NCI-H82 treated with DMSO at 0.1 percent for 48 hours (cell line): ENCODE measurements at regions not wholly inside any gene's neighbourhood (a gene's known extent, or its start where the extent isn't known, plus 50 kb on each side); places are given as distances from the start of the nearest gene placed in this dataset.
"Not testable (repeated sequence)": the region's sequence is repeated elsewhere in the genome, so short reads cannot be mapped to it uniquely, and the experiment has no call there.

Source experiments
- DNase-seq: peaks from one replicate; lab custom pipeline; 2025; ENCODE audit not compliant: unreplicated experiment; lab: John Stamatoyannopoulos, UW

DNA sequence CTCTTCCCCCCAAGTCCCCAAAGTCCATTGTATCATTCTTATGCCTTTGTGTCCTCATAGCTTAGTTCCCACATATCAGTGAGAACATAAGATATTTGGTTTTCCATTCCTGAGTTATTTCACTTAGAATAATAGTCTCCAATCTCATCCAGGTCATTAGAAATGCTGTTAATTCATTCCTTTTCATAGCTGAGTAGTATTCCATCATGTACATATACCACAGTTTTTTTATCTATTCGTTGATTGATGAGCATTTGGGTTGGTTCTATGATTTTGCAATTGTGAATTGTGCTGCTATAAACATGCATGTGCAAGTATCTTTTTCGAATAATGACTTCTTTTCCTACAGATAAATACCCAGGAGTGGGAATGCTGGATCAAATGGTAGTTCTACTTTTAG lies 359.6 kb downstream of the ADAMTS20 start:
- DNase-seq, result not testable (repeated sequence)

DNA sequence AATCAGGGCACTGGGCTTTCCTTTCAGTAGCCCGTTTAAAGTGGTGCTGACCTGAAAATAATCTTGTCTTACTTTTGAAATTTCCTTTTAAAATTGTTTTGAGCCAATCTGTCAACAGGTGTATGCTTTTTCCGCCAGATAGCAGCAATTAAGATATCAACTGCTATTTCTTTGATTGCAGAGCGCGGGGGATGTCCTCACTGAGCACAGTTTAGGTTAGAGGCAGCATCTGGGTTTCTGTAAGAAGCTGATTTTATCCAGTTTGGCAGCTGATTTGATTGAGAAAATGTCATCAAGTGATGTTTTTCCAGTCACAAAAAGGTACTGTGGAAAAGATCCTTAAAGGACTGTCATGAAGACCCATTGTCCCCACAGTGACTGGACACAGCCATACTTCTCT lies 371.8 kb downstream of the ADAMTS20 start:
- DNase-seq, result no peak

DNA sequence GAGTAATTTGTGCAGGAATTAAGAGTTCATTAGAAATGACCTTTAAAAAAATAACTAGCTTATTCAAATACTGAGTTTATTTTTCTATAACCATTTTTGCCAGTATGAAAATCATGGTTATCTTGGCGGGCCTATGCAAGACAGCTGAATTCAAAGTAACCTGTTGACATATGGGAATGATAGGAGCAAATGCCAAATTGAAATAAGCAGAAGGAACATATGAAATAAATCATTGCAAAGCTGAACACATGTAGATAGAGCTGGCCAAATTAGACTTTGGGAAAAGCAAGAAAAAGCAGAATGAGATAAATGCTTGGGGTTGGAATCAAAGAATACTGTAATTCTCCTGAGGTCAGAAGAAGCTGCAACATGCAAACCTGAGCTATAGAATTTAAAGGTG lies 372.5 kb downstream of the ADAMTS20 start:
- DNase-seq, result no peak

DNA sequence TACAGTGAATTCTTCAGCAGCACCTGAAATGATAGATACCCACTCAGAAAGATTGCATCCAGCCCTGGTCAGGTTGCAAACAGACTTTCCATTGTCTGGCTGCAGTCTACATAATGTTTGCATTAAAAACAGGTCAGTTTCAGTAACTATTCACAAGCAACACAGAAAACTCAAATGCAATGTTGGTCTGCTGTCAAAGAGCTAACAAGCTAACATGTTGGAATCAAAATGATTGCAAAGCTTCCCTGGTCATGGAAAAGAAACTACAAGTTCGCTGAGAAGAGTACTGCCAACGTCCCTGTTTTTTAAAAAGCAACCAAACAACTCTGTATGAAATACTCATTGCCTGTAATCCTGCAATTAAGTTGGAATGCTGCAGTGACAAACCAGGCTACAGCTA lies 374.7 kb downstream of the ADAMTS20 start:
- DNase-seq, result no peak

DNA sequence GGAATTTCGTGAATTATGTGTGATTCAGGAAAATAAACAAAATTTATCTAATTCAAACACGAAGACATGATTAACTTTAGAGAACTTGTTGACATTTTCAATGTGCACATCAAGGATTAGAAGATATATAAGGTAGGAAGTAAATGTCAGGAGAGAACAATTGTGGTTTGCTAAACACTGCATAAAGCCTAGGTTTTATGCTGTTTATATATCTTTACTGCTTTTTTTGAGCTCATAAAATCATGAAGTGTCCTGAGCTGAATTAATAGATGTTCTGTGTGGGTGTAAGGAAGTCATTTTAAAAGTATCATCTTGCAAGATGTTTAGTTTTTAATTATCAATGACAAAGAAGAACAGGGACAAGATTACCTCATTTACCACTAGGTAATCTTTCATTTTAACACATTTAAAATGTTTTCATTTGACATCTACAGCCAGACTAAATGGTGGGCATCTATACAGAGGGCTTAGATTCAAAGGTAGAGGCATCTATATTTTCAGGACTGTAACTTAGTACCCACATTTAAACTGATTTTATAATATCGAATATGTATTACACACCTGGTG lies 382.8 kb downstream of the ADAMTS20 start:
- no peak for DNase-seq

DNA sequence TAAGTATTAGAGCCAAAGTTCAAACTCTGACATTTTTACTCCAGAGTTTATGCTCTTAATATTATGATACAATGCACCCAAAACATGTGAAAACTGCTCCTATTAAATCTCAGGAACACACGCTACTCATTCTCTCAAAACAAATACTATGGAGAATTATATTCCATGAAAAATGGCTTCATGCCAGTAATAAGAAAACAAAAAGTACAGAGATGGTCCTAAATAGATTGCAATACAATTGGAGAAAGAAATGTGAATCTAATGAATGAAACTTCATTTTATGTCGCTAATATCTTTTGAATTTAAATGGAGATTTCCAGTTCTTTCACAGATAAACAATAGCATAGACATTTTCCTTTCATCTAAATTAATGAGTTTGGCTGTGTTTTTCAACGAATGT lies 384.3 kb downstream of the ADAMTS20 start:
- DNase-seq, result no peak

DNA sequence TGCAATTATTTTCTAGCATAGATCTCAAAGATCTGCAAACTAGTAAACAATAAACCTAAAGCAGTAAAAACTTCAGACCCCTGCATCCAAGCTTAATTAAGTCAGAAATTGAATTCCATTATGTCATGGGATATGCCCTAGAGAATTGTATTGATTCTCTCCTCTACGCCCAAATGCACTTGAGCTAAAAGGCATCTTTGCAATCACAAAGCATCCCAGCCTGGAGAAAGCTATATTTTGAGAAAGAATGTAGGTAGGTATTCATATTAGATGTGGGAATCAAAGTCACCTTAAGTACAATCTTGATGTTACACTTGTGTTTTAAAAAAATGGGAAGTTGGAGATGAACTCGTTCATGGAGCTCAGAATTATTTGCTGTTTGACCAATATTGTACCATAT lies 386.7 kb downstream of the ADAMTS20 start:
- DNase-seq, result no peak

DNA sequence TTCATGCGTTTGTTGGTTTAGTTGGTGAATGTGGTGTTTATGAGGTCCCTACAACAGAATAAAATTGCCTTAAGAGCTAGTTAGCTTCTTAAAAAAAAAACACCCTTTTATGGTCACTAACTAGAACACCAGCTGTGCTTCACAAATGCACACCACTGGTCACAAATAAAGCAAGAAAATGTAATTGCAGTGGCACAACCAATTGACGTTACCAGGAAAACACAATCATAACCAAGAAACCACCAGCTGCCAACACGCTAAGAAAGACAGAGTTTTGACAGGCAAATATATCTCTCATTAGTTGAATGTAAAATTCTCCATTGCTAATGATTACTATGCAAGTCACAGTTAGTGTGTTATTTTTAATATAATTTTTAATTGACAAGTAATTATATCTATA lies 389.9 kb downstream of the ADAMTS20 start:
- DNase-seq, result no peak

DNA sequence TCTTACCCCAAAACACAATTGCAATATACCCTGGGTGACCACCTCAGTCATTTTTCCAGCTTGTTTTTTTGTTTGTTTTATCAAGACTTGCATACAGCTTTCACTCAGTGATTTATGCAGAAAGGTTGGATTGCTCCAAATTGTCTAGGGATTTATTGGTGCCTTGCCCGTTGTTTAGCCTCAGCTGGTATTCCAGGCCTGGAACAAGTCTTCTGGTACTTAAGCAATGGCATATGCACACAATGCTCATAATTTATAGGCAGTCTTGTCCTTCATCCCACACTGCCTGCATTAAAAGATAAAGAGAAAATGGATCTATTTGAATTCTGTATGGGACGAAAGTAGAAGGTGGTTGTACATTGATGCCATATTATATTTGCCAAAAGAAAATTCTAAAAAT lies 392.5 kb downstream of the ADAMTS20 start:
- no peak for DNase-seq

DNA sequence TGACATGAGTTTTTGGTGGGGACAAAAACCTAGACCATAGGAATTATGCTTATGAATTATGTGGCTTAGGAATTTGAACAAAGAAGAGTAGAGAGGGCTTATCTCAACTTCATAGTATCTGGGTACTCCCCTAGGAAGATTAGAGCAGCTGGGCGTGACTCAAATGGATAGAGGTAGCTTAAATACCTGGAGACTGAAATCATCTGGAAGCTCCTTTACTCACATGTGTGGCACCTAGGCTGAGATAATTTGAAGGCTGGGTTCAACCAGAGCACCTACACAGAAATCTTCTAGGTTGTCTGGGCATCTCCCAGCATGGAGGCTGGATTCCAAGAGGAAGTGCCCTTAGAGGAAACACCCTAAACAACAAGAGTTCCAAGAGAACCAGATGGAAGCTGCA lies 393.9 kb downstream of the ADAMTS20 start:
- no peak for DNase-seq

DNA sequence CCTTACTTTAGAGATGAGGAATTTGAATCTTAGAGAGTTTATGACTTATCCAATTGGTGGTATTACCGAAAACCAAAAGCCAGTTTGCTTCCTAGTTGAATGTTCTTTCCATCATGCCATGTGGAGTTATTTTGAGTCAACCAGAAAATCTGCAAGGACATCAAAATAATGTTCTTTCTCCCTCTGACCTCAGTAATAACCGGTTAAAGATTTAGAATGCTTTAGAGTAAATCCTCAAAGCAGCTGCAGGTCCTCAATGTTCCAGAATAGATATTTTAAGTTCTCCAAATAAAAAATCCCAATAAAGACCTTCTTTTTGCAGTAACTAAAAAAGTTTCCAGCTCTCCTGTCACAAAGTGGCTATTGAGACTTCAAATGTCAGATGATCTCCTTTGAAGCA lies 396.6 kb downstream of the ADAMTS20 start:
- no peak for DNase-seq

DNA sequence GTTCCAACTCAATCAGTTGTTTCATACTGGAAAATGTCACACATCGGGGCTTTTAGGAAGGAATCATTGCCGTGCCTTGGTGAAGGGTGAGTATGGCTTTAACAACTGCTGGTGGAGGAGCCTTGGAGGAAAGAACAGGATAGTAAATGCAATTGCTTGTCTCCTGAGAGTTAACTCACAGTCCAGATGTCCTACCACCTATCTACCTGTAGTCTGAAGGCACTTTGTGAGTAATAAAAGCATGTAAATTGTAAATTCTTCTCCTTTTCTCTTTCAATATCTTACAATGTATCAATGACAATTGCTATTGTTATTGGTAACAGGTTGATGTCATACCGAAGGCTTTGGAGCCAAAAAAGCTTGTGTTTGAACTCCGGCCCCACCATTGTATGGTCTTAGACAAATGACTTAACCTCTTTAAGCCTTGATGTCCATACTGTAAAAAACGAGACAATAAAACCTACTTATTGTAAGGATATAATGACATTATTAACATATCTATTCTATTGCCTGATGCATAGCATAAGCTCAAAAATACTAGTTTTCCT lies 397.4 kb downstream of the ADAMTS20 start:
- no peak for DNase-seq

DNA sequence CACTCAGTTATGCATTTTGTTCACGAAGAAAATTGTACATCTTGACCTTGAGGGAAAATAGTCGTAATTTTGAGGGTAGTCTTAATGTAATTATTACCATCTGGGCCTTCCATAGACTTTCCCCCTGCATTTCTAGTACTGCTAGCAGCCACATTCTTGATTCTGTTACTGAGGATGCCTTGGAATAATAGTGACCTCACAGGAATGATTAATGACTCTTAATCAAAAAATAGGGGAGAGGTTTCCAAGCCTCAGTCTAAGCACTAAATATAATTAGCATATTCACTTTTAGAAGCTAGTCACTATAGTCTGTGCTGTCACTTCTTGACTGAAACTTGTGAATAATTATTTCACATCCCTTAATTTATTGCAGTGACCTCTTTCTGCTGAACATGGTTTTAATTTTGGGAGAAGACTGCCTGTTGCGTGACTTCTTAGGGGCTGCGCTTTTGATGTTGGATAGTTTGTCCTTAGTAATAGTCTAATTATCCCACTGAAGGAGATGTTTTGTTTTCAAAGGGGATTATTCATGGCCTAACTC lies 400.5 kb downstream of the ADAMTS20 start:
- no peak for DNase-seq

DNA sequence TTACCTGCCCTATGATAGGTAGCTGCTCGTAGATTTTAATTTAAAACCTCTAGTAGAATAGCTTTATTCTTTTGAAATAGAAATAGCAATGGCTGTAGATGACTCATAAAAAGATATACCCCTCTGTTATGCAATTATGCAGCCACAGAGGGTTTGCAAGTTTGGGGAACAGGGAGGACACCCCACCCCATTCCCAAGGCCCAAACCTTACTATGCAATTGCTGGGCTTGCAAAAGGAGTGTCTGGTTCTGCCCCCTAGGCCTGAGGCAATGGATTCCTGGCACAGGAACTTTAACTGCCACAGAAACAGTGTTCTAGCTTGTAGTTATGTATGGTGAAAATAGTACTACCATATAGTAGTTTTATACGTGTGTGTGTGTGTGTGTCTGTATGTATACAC lies 403.3 kb downstream of the ADAMTS20 start:
- no peak for DNase-seq

DNA sequence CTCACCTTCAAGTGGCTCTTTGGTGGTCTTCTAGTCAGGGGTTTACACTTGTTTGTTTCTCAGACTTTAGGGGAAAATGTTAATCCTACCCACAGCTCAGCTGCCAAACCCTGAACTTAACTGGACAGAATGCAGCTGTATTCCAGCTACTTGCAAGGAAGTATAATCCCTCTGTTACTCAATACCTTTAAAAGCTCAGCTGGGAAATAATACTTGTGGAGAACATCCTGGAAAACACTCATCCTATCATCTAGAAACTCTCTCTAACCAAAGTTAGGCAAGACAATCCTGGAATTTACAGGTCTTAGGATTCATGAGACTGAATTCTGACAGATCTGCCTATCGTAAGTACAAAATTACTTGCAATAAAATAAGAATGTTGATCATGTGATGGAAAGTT lies 404.1 kb downstream of the ADAMTS20 start:
- no peak for DNase-seq

DNA sequence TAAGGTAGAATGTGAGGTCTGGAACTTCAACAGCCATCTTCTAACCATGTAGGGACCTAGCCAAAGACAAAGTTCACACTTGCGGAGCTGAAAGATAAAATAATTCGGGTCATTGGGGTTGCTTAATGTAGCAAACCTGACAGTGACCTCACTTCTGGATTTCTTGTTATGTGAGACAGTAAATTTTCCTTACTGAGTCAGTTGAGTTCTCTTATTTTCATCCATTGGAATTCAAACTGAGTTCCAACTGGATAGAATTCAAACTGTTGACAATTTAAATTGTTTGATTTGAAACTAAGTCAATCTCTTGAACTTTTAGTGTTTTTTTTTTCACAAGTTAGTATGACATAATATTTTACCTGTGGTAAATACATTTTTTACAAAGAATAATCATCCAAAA lies 406.5 kb downstream of the ADAMTS20 start:
- no peak for DNase-seq

DNA sequence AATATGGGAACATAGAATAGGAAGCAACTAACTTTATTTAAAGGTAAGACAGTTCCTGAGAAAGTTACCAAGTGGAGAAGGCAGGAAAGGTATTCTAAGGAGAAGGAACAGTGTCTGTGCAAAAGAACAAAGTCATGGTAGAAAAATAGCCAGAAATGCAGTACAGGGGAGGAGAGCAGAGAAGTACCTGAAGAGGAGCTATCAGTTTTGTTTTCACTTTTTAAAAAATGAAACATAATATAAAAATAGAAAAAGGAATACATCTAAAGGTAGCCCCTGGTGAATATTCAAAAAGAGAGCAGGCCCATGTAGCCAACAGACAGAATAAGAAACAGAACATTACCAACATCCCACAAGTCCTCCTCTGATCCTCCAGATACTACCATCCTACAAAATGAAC lies 408.7 kb downstream of the ADAMTS20 start:
- DNase-seq, result no peak

DNA sequence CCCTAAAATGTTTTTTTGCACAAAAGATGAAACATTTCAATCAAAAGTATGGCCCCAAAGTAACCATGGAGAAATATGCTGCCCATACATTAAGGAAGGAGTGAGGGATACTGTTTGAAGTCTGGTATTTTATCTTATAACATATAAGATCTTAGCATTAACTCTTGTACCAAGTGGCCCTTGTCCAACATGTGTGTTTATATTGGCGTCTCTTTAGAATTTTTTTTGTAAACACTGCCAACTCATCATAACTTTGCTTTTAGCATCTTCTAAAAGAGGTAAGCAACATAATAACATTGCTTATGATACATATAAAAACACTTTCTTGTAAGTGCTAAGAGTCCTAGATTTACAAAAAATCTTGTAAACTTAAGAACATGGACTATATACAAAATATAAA lies 419.7 kb downstream of the ADAMTS20 start:
- DNase-seq, result no peak

DNA sequence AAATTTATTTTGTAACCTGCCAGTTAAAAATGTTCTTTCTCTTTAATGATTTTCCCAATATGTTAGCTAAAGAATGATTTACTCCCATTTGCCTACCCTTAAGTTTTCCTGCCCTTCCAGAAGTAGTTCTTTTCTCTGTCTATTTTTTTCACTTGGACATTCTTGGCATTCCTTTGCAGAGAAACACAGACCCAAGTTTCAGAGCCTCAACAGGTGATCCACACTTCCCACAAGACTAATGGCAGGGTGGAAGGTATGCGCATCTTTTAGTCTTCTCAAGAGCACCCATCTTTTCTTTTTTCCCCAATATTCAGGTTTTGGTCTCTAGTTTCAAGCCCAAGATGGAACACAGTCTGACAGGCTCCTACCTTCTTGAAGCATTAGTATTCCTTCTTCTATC lies 420.7 kb downstream of the ADAMTS20 start:
- no peak for DNase-seq

DNA sequence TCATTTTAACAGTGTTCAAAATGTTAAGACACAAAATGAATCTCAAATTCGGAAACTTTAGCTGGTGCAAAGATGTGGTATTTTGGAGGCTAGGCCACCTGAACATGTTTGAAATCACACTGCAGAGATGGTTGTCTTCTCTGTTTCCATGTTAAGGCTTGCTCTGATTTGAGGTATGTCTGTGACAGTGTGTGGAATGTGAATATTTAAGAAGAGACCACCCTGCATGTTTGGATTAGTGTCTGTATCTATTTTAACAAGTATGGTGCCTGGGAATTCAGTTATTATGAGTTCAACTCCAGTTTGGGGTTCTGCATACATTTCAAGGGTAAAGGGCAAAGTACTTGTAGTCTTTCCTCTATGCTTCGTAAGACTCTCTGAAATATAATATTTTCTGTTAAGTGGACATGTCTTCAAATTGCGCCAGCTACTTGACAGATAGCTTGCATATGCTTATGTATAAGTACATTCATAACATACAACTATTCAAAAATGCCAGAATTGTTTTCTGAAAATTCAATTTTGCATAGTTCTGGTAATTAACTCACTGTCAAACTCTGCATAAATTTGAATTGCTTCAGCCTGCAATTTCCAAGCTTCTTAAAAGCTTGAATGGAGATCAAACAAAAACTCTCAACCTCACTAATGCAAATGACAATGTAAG lies 424.0 kb downstream of the ADAMTS20 start:
- DNase-seq, result no peak

DNA sequence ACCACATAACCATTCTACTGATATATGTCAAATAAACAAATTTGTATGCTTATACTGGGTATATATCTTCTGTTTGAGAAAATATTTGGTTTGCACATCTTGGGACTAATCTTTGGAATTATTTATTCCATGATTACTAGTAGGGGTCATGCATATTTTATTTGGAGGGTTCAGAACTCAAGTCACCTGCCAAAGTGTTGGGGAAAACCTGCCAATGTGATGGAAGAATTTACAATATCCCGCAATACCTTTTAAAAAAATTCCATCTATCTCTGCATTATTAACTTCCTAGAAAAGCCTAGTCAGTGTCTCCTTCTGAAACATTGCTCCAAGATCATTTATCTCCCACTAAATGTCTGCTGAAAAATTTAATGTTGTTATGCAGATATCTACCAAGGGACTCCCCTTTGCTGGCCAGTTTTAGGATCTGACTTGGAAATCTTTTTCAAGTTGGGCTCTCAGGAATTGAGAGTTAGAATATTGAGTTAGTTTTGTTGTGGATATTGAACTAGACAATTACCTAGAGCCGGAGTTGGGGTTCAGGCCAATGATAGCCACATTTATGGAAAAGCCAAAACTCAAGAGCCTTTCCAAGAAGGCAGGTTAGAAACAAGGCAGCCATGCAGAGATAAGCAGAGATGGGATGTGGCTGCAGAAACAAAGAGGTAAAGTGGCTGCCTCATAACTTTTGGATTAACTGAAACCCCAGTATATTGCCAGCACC lies 425.2 kb downstream of the ADAMTS20 start:
- DNase-seq, result no peak

DNA sequence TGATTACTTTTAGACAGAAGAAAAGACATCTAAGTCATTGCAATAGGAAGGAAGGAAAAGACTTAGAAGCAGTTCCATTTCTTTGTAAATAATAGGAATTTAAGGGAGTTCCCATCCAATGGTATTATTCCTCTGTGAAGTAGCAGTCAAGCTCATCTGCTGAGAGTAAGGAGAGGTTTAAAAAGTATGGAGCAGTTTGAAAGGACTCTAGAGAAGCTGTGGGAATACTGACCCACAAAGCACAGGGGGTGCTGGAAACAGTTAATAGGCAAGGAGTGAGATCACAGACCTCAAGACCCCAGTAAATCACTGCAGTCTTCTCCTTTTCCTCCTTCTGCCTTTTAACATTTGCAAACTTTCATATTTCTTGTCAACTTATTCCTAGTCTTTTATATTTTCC lies 428.5 kb downstream of the ADAMTS20 start:
- DNase-seq, result no peak
